IMR-90 (cell line): ENCODE measurements at regions not wholly inside any gene's neighbourhood (a gene's known extent, or its start where the extent isn't known, plus 50 kb on each side); places are given as distances from the start of the nearest gene placed in this dataset.
A peak's percentile ranks its signal among the peaks of the same experiment; 100 is the strongest.

Source experiments
- ATAC-seq: fragments of 200-7000 bp; cut with Tn5 transposase; 2 replicates; pipeline ENCODE4 v1.9.1; 2020; ENCODE audit warnings: low read depth, mild to moderate bottlenecking, moderate library complexity
- BruUV-seq: library from RNA; stranded (reverse); fragments of 400-500 nt; replicated peaks from 2 replicates; lab custom pipeline; 2021; lab: Mats Ljungman, UMichigan
- CTCF ChIA-PET: fragments of 300-600 bp; formaldehyde crosslinking; extraction: SDS; loops from one replicate; lab custom pipeline; 2021; ENCODE audit warnings: antibody characterized with exemption; lab: Yijun Ruan, JAX
- POLR2A ChIA-PET: fragments of 300-600 bp; sonication (Branson Sonifier 250); formaldehyde crosslinking; loops from one replicate; lab custom pipeline; 2022; ENCODE audit warnings: antibody characterized with exemption; ENCODE audit not compliant: unreplicated experiment; lab: Charles Lee
- DNase-seq: peaks from one replicate; pipeline ENCODE4 v3.0.0; 2013
- H2AFZ ChIP-seq: replicated peaks from 2 replicates; pipeline ENCODE3; 2013; ENCODE audit warnings: low read length, mild to moderate bottlenecking; ENCODE audit not compliant: poor library complexity
- H2AK5ac ChIP-seq: 2 replicates; pipeline ENCODE4 v1.6.1; 2013; ENCODE audit warnings: low read depth, low read length, inconsistent platforms
- H2AK9ac ChIP-seq: replicated peaks from 2 replicates; pipeline ENCODE3; 2013; ENCODE audit warnings: mild to moderate bottlenecking, low read depth, low read length, moderate library complexity; ENCODE audit not compliant: poor library complexity
- H2BK120ac ChIP-seq: 2 replicates; pipeline ENCODE4 v1.6.1; 2013; ENCODE audit warnings: low read depth, low read length, inconsistent platforms
- H2BK15ac ChIP-seq: 3 replicates; pipeline ENCODE4 v1.6.1; 2013; ENCODE audit warnings: low read depth, low read length, inconsistent platforms
- H2BK20ac ChIP-seq: 2 replicates; pipeline ENCODE4 v1.6.1; 2013; ENCODE audit warnings: low read depth, mild to moderate bottlenecking, inconsistent platforms, low read length, moderate library complexity
- H2BK5ac ChIP-seq: 2 replicates; pipeline ENCODE4 v1.6.1; 2013; ENCODE audit warnings: mild to moderate bottlenecking, low read depth, low read length, inconsistent platforms; ENCODE audit not compliant: poor library complexity, severe bottlenecking
- H3K14ac ChIP-seq: replicated peaks from 2 replicates; pipeline ENCODE4 v1.6.1; 2013; ENCODE audit warnings: low read depth, low read length, inconsistent platforms
- H3K18ac ChIP-seq: 2 replicates; pipeline ENCODE4 v1.6.1; 2013; ENCODE audit warnings: low read depth, low read length, control low read depth
- H3K23ac ChIP-seq: 2 replicates; pipeline ENCODE4 v1.6.1; 2013; ENCODE audit warnings: low read depth, low read length, inconsistent platforms
- H3K27ac ChIP-seq: 2 replicates; pipeline ENCODE4 v1.5.1; 2013; ENCODE audit warnings: mild to moderate bottlenecking, control low read depth, low read length; ENCODE audit not compliant: insufficient read depth
- H3K27me3 ChIP-seq: 2 replicates; pipeline ENCODE4 v1.6.1; 2013; ENCODE audit warnings: low read length; ENCODE audit not compliant: control insufficient read depth, insufficient read depth
- H3K36me3 ChIP-seq: 2 replicates; pipeline ENCODE4 v1.6.1; 2013; ENCODE audit warnings: low read length, mixed read lengths; ENCODE audit not compliant: control insufficient read depth, insufficient read depth
- H3K4ac ChIP-seq: 2 replicates; pipeline ENCODE4 v1.6.1; 2013; ENCODE audit warnings: low read depth, low read length, inconsistent platforms
- H3K4me1 ChIP-seq: 2 replicates; pipeline ENCODE4 v1.6.1; 2013; ENCODE audit warnings: low read length, mixed read lengths; ENCODE audit not compliant: control insufficient read depth, insufficient read depth
- H3K4me2 ChIP-seq: 2 replicates; pipeline ENCODE4 v1.6.1; 2013; ENCODE audit warnings: low read depth, mild to moderate bottlenecking, control low read depth, low read length, moderate library complexity
- H3K4me3 ChIP-seq: 2 replicates; pipeline ENCODE4 v1.5.1; 2013; ENCODE audit warnings: low read depth, mild to moderate bottlenecking, control low read depth, low read length, moderate library complexity; ENCODE audit not compliant: insufficient read depth
- H3K56ac ChIP-seq: 2 replicates; pipeline ENCODE4 v1.6.1; 2013; ENCODE audit warnings: low read length, inconsistent platforms; ENCODE audit not compliant: insufficient read depth; ENCODE audit errors: extremely low read depth
- H3K79me1 ChIP-seq, 2 experiments: 2 replicates each; pipeline ENCODE4 v1.6.1; 2013; ENCODE audit warnings: low read length in 2 of 2, inconsistent platforms in 1 of 2, low read depth in 1 of 2
- H3K9ac ChIP-seq: 2 replicates; pipeline ENCODE4 v1.6.1; 2013; ENCODE audit warnings: low read depth, low read length, control low read depth
- H3K9me1 ChIP-seq: 2 replicates; pipeline ENCODE4 v1.6.1; 2013; ENCODE audit warnings: low read length, inconsistent platforms; ENCODE audit not compliant: insufficient read depth
- H3K9me3 ChIP-seq: 2 replicates; pipeline ENCODE4 v1.6.1; 2013; ENCODE audit warnings: low read length; ENCODE audit not compliant: control insufficient read depth, insufficient read depth
- H4K20me1 ChIP-seq: 2 replicates; pipeline ENCODE4 v1.6.1; 2013; ENCODE audit warnings: low read length, inconsistent platforms; ENCODE audit not compliant: insufficient read depth
- H4K5ac ChIP-seq: 2 replicates; pipeline ENCODE4 v1.6.1; 2013; ENCODE audit warnings: mild to moderate bottlenecking, low read depth, low read length, control low read depth
- H4K8ac ChIP-seq, 2 experiments: 2 replicates each; pipeline ENCODE4 v1.6.1; 2013; ENCODE audit warnings: low read depth in 2 of 2, low read length in 2 of 2, control low read depth in 1 of 2, inconsistent platforms in 1 of 2
- H4K91ac ChIP-seq: 2 replicates; pipeline ENCODE4 v1.6.1; 2013; ENCODE audit warnings: low read depth, low read length, inconsistent platforms; ENCODE audit not compliant: insufficient read depth
- FOS ChIP-seq: fragments of 150-350 bp; IDR thresholded peaks from 2 replicates; pipeline ENCODE4 v1.6.1; 2016; ENCODE audit warnings: low read depth, low read length
- SMC3 ChIP-seq: fragments of 150-350 bp; IDR thresholded peaks from 2 replicates; pipeline ENCODE4 v1.6.1; 2016; ENCODE audit warnings: low read depth, mild to moderate bottlenecking, antibody characterized with exemption, low read length, moderate library complexity
- WGBS, 2 experiments: methylation state at CpG; one replicate each; pipeline versions ENCODE4 v1.1.5 to v1.1.7; 2013; ENCODE audit warnings: missing lambda C conversion rate in 2 of 2; ENCODE audit not compliant: insufficient read length in 1 of 2; ENCODE audit errors: extremely low coverage in 2 of 2; 5-methylcytosine and 5-hydroxymethylcytosine counted together
- dilution Hi-C: fragments of 300-500 bp; cut with HindIII; formaldehyde crosslinking; loops from one replicate; pipeline ENCODE4 v1.14.3; 2018; ENCODE audit warnings: low sequenced_read_pairs; ENCODE audit not compliant: unreplicated experiment
- in situ Hi-C: fragments of 300-500 bp; cut with MboI; formaldehyde crosslinking; loops from 3 replicates; pipeline ENCODE4 v1.14.3; 2019; ENCODE audit warnings: low sequenced_read_pairs, inconsistent platforms, mixed read lengths
- intact Hi-C: fragments of 100-400 bp; cut with micrococcal nuclease; formaldehyde crosslinking; loops from 2 replicates; pipeline ENCODE4 v1.10.0; 2022

DNA sequence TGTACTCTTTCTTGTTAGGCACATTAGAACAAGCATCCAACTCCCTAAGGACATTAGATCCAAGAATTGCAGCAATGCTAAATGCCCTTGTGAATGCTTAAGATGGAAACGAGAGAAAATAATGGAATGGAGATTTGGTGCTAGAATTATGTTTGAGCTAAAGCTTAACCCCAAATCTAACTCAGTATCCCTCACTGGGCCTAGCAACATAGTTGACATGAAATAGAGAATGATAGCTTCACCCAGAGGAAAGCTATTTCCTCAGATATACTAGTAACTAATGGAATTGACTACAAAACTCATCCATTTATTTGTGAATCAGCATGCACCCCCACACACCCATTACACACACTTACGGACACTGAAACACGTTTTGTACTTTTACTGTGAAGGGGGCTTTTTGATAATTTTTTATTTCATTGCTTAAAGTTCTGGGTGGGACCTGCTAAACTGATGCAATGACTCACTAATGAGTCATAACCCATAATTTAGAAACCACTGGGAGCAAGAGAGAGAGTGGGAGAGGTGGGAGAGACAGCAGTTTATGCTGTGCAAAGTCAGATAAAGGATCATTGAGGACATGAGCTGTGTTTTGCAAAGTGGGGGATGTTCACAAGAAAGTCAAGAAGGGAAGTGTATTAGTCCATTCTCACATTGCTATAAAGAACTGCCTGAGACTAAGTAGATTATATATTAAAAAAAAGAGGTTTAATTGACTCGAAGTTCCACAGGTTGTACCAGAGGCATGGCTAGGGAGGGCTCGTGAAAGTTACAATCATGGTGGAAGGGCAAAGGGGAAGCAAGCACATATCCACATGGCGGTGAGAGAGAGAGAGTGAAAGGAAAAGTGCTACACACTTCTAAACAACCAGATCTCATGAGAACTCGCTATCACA lies 382.7 kb downstream of the SFMBT2 start:
- H3K27me3 ChIP-seq: no peaks in the 10 kb centered on the region
- POLR2A ChIA-PET: no interaction called here
- TF ChIP-seq FOS: 0 out of 2 replicates have a peak, but pooled peaks have one; percentile 23
- no peak for TF ChIP-seq SMC3
- BruUV-seq: no TSS peak
- H4K91ac ChIP-seq: no peak overlapping the region
- CTCF ChIA-PET: interaction anchor here (0.6 kb wide), 1 partner anchor 370 kb away, joined by 3 read pairs; no protein-coding TSS in a partner anchor
- no peak overlapping the region for H3K27ac ChIP-seq
- H3K9me1 ChIP-seq: no peaks in the 10 kb centered on the region; the same call in 1 of the 2 replicates
- no peak overlapping the region for H3K9ac ChIP-seq
- H3K4ac ChIP-seq: no peak overlapping the region
- no peak overlapping the region for H2AK9ac ChIP-seq
- H3K36me3 ChIP-seq: no peaks in the 10 kb centered on the region
- no peaks in the 10 kb centered on the region for H3K9me3 ChIP-seq
- no peak for ATAC-seq
- no peak overlapping the region for H2BK5ac ChIP-seq
- no peak overlapping the region for H3K18ac ChIP-seq
- dilution Hi-C loops (no loop called here), in situ Hi-C loops (no loop called here), intact Hi-C loops (no loop called here)
- H4K8ac ChIP-seq: no peak overlapping the region
- no peaks in the 10 kb centered on the region for H4K20me1 ChIP-seq
- no peak overlapping the region for H2AFZ ChIP-seq
- H3K79me1 ChIP-seq: no peaks in the 10 kb centered on the region
- no peak overlapping the region for H2BK20ac ChIP-seq
- no peak overlapping the region for H3K23ac ChIP-seq
- no peak overlapping the region for H3K56ac ChIP-seq
- H2BK15ac ChIP-seq: no peak overlapping the region
- no peak overlapping the region for H4K5ac ChIP-seq
- WGBS, 2 experiments: no CpG with 5 or more reads among the region's 7 CpGs
- no peak overlapping the region for H3K4me3 ChIP-seq
- no peak overlapping the region for H3K4me2 ChIP-seq
- H3K14ac ChIP-seq: no peak overlapping the region
- H2AK5ac ChIP-seq: no peak overlapping the region
- no peak overlapping the region for H2BK120ac ChIP-seq
- H3K4me1 ChIP-seq: no peaks in the 10 kb centered on the region
- peak; percentile 43 for DNase-seq
